ENCODE measurements at regions not wholly inside any gene's neighbourhood (a gene's known extent, or its start where the extent isn't known, plus 50 kb on each side); places are given as distances from the start of the nearest gene placed in this dataset.

DNA sequence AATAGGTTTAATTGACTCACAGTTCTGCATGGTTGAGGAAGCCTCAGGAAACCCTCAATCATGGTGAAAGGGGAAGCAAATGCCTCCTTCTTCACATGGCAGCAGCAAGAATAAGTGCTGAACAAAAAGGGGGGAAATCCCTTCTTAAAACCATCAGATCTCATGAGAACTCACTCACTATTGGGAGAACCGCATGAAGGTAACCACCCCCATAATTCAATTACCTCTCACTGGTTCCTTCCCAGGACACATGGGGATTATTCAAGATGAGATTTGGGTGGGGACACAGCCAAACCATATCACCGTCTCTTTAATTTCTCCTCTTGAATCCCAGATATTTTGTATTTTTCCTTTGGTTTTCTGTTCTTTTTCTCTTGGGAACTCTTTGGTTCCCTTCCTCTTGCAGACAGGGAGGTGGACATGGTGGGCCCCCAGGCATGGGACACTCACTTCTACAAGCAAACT lies 223.6 kb downstream of the TBXT start:
- DNase-seq: no peak

DNA sequence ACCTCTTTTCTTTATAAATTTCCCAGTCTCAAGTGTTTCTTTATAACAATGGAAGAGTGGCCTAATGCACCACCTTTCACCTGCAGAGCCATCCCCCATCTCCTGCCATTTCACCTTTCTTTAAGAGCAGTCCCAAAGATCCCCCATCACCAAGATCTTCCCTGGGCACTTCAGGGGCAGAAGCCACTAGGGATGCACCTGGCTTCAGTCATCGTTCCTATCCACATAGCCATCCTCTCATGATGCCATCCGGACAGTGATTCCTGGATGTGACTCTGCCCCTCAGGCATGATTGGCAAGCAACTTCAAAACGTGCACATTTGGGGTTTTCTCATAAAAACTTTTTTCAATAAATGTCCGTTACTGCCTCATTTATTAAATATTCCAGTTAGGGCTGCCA lies 225.9 kb downstream of the TBXT start:
- DNase-seq: no peak

DNA sequence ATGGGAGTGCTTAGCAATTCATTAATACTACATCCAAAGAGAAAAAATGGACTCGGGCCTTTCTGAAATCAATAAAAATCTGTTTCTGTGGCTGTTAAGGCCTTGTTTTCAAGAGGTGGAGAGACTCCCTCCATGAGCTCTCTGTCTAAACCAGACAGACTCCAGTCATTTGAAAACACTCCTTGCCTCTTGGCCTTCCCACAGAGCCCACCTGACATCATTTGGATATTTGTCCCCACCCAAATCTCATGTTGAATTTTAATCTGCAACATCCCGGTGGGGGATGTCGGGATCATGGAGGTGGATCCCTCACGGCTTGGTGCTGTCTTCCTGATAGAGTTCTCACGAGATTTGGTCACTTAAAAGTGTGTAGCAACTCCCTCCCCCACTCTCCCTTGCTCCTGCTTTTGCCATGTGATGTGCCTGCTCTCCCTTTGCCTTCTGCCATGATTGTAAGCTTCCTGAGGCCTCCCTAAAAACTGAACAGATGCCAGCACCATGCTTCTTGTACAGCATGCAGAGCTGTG lies 226.3 kb downstream of the TBXT start:
- DNase-seq: no peak

DNA sequence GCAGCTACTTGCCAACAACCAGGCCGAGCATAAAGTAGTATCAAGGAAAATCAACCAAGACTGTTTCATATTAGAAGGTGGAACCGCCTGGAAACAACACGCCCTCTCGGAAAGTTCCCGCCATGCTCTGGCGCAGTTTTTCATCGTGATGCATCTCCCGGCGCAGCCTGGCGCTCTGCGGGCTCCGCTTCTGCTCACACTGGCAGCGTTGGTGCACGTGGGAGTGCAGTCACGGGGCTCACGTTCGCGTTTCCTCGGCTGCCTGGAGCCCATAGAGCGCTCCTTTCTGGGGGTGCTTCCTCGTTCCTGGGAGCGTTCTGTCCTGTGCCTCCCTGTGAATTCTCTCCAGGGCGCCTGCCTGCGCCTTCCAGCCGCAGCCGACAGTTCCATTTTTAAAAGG lies 227.3 kb downstream of the TBXT start:
- no peak for DNase-seq

DNA sequence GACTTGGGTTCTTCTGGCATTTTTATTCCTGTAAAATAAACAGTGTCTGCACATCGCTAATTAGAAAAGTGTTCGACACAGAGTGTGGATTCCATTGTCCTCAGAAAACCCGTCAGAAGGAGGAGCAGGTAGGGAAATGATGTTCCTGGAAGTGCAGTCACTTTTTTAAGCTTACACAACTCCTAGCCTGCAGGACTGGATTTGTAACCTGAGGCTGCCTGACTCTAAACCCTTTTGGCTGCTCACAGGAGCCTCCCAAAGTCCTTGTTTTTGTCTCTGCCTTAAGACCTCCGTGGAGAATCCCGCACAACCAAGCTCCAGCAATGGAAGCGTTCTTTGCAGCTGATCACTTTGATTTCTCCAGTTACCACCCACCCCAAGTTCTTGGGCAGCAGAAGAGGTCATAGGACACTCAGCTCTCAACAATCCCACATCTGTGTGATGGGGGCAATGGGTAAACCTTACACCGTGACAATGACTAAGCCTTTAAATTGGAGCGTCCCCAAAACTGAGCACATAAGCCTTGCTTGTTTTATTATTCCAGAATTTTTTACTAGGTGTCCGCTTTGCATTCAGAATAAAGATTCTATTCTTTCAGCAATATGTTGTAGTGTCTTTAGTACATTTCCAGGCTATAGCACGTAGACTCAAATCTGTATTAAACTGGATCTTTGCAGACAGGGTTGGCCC lies 227.9 kb downstream of the TBXT start:
- DNase-seq: no peak

DNA sequence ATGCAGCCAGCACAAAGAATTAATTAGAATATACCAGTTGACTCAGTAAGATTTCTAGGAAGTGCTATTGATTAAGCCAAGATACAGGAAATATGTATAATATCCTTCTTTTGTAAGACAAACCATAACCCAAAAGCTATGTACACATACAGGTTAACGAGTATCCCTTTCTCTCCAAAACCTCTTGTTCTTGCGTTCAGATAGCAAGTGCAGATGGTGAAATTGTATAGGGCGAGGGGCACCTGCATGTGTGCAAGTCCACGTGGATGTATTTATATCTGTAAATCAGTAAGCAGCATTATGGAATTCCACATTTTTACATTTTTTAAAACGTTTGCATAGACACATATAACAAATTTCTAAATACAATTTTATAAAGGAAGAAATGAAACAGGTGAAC lies 228.6 kb downstream of the TBXT start:
- no peak for DNase-seq

DNA sequence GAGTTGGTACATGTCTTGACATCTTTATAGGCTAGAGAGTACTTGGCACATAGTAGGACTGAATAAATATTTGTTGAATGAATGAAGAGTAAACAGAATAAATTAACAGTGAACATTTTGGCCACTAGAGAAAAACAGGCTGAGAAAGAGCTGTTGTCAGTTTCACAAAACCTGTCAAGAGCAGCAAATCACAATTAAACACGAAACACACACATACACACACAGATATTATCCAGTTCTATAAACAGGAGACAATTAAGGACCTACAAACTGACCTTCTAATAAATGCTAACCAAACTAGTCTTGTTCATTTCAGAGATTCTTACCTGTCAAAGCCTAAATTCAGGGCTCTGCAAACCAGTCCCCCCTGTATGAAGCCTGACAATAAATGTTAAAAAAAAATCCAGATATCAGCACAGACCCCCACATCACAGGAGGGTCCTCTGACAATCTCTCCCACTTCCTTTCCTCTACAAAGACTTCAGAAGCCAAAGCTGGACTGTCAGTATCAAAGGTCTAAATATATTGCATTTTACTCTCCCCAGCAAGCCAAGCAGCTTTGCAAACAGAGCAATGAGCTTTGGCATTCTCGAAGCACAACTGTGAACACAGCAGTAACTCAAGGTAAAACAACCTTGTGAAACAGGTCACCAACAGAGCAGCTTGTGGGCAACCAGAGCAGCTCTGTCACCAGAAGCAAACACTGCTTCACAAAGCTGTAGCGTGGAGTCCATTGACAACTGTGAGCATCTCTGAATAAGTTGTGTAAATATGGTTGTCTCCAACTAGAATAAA lies 229.9 kb downstream of the TBXT start:
- DNase-seq: no peak

DNA sequence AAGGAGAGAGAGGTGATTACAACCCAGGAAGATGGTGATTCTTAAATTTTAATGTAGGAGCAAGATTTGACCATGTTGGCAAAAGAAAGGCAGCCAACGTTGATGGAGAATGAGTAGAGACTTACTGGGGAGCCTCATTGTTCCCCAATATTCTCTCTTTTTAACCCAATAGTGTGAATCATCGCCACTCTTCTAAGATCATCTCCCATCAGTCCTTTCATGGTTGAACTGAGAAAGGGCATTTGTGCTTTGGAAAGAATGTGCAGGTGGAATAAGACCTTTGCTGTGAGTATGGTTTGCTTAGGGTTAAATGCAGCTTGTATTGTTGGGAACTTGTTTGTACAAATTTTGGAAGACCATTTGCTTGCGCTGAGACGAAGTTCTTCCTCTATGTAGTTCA lies 231.0 kb downstream of the TBXT start:
- no peak for DNase-seq

DNA sequence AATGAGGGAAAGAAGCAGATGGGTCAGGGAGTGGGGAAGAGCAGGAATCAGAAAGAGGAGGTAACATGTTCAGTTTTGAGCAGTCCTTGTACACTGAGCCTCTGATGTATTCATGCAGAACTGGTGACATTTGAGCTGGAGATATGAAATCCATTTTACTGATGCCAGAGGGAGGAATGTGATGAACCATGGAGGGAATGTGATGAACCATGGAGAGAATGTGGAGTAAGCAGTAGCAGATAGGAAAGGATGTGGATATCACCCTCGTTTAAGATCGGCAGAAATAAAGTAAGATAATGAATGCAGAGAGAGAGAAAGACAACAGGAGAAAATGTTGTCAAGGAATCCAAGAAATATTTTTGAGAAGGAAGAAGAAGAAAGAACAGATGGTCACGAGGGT lies 231.6 kb downstream of the TBXT start:
- no peak for DNase-seq

DNA sequence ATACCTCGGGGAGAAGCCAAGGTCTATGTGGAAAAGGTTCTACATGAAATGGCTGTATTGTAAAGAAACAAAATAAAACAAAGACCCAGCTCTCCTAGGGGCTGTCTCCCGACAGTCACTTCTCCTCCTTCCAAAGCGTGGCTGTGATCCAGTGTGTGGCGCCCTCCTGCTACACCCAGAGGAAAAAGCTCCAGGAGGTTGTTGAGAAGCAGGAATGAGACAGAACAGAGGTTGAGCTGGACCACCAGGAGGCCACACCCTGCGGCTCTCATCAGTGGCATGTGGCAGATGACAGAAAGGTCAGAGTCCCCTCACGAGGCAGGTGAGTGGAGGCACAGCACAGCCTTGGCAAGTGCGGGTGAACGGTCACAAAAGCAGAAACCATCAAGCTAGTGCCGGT lies 236.0 kb downstream of the TBXT start:
- no peak for DNase-seq

DNA sequence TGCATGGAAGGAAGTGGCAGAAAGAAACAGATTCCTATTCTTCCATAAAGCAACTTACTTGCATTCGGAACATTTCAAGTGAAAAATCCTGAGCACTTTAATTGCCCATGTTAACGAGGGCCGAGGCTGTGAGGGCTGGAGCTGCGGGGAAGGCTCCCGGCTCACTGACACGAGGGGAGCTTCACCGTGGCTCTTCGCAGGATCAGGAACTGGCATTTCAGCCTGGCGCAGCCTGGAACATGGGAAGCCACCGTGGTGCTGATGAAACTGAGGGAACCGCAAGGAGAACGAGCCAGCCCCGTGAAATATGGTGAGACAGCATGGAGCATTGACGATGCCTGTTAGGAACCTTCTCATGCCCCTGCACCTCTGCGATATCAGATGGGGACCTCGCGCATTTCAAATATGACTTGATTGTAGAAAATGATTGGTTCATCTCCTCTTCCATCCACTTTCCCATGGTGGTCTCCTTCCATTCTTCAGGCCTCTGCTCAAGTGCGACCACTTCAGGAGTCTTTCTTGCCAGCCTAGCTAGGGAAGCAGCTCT lies 236.9 kb downstream of the TBXT start:
- no peak for DNase-seq

DNA sequence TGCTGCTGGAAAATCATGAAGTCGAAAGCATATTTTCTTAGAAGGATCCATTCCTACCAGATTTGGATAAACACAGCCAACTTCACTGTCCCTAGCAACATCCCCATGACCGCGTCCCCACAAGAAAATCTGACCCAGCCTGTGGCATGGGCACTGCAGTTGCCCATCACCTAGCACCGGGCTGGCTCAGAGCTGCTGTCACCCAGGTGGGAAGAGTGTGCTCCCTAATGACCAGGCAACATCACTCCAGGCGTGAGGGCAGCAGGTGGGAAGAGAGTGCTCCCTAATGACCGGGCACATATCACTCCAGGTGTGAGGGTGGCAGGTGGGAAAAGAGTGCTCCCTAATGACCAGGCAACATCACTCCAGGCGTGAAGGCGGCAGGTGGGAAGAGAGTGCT lies 238.0 kb downstream of the TBXT start:
- DNase-seq: no peak

DNA sequence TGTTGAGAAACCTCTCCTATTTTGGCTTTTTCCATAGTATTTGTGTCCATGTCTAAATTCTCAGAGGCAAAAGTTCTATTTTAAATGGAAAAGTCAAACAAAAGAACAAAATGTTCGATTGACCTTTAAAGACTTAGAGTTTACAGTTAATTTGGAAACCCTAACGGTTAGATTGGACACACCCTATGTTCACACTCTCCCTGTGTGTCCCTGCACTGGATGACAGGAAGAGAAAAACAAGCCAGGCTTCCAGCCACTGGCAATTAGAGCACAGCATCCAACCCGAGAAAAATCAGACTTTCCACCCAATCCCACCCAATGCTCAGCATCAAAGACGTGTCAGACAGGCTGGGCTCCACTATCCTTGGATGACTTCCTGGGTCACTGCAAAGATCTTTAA lies 241.3 kb downstream of the TBXT start:
- no peak for DNase-seq

DNA sequence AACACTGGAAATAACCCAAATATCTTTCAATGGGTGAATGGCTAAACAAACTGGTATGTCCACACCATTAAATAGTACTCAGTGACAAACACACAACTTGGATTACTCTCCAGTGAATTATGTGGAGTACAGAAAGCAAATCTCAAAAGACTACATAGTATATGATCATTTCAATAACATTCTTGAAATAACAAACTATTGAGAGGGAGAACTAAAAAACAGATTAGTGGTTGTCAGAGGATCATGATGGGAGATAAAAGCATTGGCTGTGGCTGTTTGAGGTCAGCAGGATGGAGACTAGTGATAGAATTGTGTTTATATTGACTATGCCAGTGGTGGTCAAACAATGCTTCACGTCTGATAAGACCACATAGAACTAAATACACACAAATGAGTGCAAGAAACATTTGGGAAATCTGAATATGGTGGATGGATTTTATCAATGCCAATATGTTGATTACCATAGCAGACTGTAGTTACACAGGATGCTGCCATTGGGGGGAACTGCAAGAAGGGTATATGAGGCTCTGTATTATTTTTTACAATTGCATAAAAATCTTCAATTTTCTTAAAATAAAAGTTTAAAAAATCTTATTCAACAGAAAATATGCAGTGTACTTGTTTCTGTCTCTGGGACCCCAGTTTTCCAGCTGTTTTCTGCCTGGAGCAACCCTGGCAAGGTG lies 242.0 kb downstream of the TBXT start:
- DNase-seq: no peak

DNA sequence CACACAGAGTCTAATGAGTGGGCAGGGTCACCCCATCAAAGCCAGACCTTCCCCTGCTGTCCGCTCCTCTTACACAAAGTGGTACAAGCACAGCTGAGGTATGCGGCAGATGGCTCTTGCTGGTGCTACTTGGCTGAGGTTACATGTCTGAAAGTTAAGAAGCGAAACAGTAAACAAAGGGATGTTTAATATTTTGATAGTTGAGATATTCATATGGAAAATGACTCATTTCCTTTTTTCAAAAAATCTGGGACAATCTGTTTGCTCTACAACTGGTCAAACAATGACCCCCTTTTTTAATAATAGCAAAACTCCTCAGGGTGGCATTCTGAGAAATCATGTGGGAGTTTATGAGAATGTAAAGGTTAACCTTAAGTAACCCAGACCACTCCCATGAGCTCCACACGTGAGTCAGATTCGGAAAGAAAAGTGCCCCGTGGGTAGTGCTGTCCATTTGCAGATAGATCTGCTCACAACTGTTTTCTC lies 245.3 kb downstream of the TBXT start:
- no peak for DNase-seq

DNA sequence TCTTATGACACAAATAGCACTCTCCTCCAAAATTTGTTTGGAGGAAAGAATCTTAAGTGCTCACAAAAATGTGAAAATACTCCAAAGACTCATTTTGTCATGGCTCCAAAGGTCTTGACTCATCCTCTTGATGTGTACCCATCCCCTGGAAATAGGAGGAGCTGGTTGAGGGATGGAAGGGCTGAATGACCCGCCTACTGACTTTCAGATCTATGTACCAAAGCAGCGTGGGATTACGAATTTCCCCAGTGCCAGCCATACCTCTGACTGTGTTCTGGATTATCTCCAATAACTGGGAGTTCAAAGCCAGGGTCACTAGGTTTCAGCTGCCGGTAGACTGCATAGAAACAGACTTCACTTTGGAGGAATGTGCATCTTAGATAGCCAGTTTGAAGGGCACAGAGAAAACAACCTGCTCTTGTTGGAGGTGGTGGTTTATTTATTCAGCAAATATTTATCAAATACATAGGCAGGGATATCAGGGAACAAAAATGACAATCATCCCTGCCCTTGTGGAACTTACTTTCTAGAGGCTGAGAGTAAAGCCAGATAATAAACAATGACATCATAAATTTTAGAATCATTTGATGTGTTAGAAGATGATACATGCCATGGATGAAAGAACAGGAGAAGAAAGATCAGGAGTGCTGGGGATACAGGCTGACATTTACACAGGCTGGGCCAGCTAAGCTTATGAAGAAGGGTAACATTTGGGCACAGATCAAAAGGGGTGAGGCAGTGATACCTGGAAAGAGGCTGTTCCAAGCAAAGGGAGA lies 246.6 kb downstream of the TBXT start:
- no peak for DNase-seq

DNA sequence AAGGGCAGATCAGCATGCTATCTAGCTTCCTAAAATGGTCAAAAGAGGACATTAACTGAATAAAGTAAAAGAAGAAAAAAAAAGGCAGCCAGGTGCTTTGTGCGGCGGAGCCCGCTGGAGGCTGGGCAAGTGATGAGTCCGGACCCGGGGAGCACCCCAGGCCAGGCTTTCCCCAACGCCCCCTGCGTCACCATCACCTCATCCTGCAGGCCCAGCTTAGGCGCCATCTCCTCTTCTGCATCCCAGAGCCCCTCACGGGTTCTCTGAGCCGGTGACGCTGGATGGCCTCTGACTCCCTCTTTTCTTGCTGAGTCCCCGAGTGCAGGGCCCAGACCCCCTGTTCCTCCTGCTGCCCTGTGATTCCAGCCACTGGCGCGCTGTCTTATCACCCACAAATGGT lies 250.1 kb downstream of the TBXT start:
- no peak for DNase-seq

DNA sequence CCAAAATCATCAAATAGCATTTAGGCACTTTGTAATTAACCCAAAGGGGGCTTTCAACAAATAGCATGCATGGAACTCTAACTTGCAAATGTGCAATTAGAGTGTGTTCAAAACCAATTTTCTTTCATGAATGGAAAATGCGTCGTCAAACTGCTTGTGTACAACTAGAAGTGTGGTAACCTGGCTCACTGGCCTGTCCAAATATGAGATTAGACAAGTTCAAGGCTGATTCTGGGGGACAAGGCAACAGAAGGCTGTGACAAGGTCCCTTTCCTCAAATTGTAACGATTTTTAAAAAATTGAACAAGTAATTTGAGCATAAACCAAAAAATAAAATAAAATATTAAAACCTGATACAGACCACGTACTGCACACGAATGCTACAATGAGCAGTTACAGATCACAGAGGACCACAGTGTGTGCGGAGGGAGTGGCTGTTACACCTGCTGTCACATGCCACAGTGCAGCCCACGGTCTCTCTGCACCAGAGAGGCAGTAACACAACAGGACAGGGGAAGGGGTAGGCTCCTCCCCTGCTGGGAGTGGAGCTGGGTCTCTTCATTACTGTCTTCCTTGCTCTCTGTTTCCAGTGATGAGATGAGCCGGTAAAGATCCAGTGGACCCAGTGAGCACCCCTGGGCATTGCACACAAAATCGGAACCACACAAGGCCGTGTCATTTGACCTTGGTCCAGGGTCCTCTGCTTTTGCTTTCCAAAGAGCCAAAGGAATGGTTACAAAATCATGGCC lies 252.2 kb upstream of the PDE10A start:
- no peak for DNase-seq

DNA sequence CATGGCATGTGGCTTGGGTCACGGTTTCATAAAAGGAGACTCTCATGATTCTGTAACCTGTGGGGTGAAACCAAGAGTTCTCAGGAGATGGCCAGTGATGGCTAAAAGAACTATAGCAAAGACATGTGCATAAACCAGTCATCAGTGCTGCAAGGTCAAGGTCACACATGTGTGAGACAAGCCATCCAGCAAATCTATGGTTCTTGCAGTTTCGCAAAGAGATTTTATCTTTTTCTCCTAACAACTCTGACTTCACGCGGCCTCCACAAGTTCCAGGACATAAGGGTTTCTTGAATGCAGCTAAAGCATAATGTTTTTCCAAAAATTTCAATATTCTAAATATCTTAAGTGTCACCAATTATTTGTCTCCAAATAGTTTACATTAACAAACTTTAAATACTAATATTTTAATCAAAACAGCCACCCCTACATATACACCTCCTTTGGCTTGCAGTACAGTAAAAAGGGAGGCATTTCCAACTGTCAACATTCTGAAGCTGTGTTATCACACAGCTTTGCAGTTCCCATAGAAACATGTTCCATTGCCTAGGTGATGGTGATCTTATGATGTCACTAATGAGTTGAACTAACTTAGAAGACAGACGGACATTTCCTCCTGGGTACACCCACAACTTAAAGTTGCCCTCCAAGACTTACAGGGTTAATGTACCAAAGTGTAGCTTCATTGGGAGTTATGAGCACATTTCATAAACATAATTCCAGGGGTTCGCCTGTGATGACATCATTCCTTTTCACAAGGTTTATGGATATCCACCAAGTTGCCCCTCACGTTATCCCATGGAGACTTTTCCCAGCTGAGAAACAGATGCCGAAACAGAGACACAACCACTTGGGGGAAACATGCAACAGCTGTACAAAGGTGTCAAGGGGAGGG lies 250.9 kb upstream of the PDE10A start:
- DNase-seq: no peak

DNA sequence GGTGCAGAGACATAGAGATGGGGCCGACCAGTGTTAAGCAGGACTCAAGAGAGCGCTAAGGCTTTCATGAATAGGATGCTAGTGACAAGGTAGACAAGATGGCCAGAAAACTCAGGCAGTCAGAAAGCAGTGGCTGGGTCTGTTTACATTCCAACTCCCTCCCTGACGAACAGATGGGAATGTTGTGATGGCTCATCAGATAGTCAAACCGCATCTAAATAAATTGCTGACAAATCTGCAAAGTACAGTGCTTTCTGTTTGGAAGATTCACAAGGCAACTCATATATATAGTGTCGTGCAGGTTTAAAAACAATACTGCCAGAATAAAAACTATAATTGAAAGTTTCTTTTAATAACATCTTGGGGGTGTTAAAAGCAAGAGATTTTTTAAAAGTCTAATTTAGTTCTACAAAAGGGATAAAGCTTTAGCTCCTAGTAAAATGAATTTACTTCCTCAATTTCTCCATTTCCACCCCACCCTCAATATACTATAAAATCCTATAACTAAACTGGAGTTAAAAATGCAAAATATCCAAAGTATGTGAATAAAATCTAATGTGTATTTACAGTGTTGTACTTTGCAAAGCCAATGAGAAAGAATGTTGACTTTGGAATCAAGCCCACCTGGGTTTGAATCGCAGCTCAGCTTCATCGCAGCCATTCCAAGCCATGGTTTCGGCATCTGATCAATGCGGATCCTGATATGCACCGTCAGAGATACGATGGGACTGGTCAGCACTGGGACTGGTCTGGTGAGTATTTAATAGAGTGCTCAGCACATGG lies 247.3 kb upstream of the PDE10A start:
- no peak for DNase-seq

Measured in stimulated activated CD4-positive, alpha-beta T cell treated with anti-CD3 and anti-CD28 coated beads, Interleukin-4, amount 100 ng/mL, for 1 hour (primary cell).